ENCODE measurements at regions not wholly inside any gene's neighbourhood (a gene's known extent, or its start where the extent isn't known, plus 50 kb on each side); places are given as distances from the start of the nearest gene placed in this dataset.
"Not testable (repeated sequence)": the region's sequence is repeated elsewhere in the genome, so short reads cannot be mapped to it uniquely, and the experiment has no call there.

DNA sequence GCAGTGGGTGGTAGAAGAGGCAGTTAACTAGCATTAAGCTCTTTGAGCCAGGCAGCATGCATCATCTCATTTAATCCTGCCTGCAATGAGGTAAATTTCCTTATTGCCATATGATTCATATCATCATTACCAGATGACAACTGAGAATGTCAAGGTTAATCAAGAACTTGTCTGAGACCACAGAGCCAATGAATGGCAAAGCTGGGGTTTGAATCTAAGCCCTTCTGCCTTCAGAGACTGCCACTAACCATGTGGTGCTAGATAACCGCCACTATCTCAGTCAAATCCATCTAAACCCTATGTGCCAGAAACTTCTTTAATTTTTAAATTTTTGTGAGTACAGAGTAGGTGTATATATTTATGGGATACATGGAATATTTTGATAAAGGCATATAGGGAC is 77.8 kb upstream of the GRIP1 start:
- H3K27ac ChIP-seq = no peak overlapping the region
- H3K27me3 ChIP-seq (replicated peaks) = no peaks in the 10 kb centered on the region
- H3K4me3 ChIP-seq (ENCODE audit: low read depth, low read length) = no peak overlapping the region
- in situ Hi-C loops (cut with HindIII; ENCODE audit: low pct_ligation_motif_present, low sequenced_read_pairs) = no loop called here
- TF ChIP-seq, protein P1, sequence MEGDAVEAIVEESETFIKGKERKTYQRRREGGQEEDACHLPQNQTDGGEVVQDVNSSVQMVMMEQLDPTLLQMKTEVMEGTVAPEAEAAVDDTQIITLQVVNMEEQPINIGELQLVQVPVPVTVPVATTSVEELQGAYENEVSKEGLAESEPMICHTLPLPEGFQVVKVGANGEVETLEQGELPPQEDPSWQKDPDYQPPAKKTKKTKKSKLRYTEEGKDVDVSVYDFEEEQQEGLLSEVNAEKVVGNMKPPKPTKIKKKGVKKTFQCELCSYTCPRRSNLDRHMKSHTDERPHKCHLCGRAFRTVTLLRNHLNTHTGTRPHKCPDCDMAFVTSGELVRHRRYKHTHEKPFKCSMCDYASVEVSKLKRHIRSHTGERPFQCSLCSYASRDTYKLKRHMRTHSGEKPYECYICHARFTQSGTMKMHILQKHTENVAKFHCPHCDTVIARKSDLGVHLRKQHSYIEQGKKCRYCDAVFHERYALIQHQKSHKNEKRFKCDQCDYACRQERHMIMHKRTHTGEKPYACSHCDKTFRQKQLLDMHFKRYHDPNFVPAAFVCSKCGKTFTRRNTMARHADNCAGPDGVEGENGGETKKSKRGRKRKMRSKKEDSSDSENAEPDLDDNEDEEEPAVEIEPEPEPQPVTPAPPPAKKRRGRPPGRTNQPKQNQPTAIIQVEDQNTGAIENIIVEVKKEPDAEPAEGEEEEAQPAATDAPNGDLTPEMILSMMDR (IDR thresholded peaks at IDR 0.05; ENCODE audit: low read depth, low read length, missing control alignments) = no peak
- DNase-seq = no peak
- no peaks in the 10 kb centered on the region for H3K36me3 ChIP-seq (replicated peaks)

DNA sequence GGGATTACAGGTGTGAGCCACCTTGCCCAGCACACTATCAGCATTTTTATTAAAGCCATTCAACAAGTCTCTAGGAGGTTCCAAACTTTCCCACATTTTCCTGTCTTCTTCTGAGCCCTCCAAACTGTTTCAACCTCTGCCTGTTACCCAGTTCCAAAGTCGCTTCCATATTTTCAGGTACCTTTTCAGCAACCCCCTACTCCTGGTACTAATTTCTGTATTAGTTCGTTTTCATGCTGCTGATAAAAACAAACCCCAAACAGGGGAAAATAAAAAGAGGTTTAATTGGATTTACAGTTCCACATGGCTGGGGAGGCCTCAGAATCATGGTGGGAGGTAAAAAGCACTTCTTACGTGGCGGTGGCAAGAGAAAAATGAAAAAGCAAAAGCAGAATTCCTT is 81.2 kb upstream of the GRIP1 start:
- H3K36me3 ChIP-seq (replicated peaks); in situ Hi-C loops (cut with HindIII; ENCODE audit: low pct_ligation_motif_present, low sequenced_read_pairs); H3K27ac ChIP-seq: not testable (repeated sequence)

DNA sequence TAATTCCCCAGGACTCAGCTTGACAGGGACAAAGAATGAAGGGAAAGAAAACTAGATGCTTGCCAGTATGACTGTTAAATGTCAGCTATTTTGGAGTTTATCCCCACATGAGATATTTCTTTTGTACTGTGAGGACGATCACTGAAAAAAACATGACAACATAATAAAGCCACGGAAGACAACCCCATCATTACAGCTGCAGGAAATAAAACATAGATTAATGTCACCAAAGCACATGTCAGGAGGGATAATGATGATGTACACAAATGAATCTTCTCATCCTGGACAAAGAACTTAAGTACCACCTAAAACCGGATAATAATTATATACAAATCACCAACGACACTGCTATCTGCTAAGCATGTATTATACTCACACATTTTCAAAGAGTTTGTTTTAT is 84.6 kb upstream of the GRIP1 start:
- in situ Hi-C loops (cut with HindIII; ENCODE audit: low pct_ligation_motif_present, low sequenced_read_pairs) = no loop called here
- H3K27me3 ChIP-seq (replicated peaks) = no peaks in the 10 kb centered on the region
- no peak overlapping the region for H3K4me3 ChIP-seq (ENCODE audit: low read depth, low read length)
- H3K27ac ChIP-seq = no peak overlapping the region
- no peaks in the 10 kb centered on the region for H3K36me3 ChIP-seq (replicated peaks)
- no peak for DNase-seq
- TF ChIP-seq, protein P1 (IDR thresholded peaks at IDR 0.05; ENCODE audit: low read depth, low read length, missing control alignments) = no peak

More for the DNA sequence above, 81.2 kb upstream of the GRIP1 start:
- H3K4me3 ChIP-seq (ENCODE audit: low read depth, low read length); H3K27me3 ChIP-seq (replicated peaks); DNase-seq: not testable (repeated sequence)

GRCh38 chr12:66765204-66765603 is 86.3 kb upstream of the GRIP1 start:
- no peak overlapping the region for H3K27ac ChIP-seq
- in situ Hi-C loops (cut with HindIII; ENCODE audit: low pct_ligation_motif_present, low sequenced_read_pairs) = no loop called here
- H3K36me3 ChIP-seq (replicated peaks) = no peaks in the 10 kb centered on the region
- H3K27me3 ChIP-seq (replicated peaks) = no peaks in the 10 kb centered on the region
- TF ChIP-seq, protein P1 (IDR thresholded peaks at IDR 0.05; ENCODE audit: low read depth, low read length, missing control alignments) = no peak
- DNase-seq = no peak
- H3K4me3 ChIP-seq (ENCODE audit: low read depth, low read length) = no peak overlapping the region

DNA sequence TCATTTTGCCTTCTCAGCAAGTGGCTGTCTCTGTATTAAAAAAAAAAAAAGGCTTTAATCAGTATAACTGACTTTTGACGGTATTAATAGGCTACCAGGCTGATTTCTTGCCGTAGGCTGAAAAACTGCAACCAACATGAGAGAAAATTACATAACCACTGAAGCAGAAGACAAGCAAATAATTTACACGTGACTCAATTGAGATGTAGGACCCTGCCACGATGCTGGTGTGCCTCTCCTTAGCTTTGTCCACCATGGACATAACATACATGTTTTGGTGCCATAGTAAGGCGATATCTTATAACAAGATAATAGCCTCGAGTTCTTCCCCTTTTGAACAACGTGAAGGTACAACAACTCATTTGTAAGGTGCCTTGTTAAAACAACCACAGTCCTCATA is 88.7 kb upstream of the GRIP1 start:
- Histone ChIP-seq H3K27ac (no peak overlapping the region), H3K36me3 (replicated peaks) (no peaks in the 10 kb centered on the region), H3K4me3 (ENCODE audit: low read depth, low read length) (no peak overlapping the region), H3K27me3 (replicated peaks) (no peaks in the 10 kb centered on the region)
- in situ Hi-C loops (cut with HindIII; ENCODE audit: low pct_ligation_motif_present, low sequenced_read_pairs) = no loop called here
- no peak for DNase-seq
- TF ChIP-seq, protein P1 (IDR thresholded peaks at IDR 0.05; ENCODE audit: low read depth, low read length, missing control alignments) = no peak

DNA sequence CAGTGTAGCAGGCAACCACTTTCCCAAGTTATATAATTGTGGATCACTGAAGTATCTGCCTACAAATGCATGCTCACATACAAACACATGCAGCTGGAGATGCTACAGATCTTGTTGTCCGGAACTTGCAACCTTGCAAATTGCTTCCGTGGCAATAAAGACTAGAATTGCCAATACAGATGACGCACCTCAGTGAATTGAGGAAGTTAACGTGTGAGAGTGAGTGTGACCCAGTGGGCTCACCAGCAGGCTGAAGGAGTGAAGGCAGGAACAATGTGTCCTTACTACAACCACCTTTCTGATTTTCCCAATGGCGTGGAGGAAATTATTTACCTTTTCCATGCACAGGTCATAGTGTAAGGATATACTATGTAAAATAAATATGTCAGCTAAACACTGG is 89.4 kb upstream of the GRIP1 start:
- in situ Hi-C loops (cut with HindIII; ENCODE audit: low pct_ligation_motif_present, low sequenced_read_pairs) = no loop called here

More for the DNA sequence above, 89.4 kb upstream of the GRIP1 start:
- TF ChIP-seq, protein P1 (IDR thresholded peaks at IDR 0.05; ENCODE audit: low read depth, low read length, missing control alignments) = no peak
- H3K27ac ChIP-seq = no peak overlapping the region
- no peaks in the 10 kb centered on the region for H3K27me3 ChIP-seq (replicated peaks)
- no peaks in the 10 kb centered on the region for H3K36me3 ChIP-seq (replicated peaks)
- H3K4me3 ChIP-seq (ENCODE audit: low read depth, low read length) = no peak overlapping the region
- DNase-seq = no peak

All from brain microvascular endothelial cell (primary cell).